MM.1S (cell line): ENCODE measurements at regions not wholly inside any gene's neighbourhood (a gene's known extent, or its start where the extent isn't known, plus 50 kb on each side); places are given as distances from the start of the nearest gene placed in this dataset.

Experiments used
- CTCF ChIP-seq: fragments of 300-600 bp; sonication (generic); IDR thresholded peaks from 2 replicates; pipeline ENCODE4 v1.5.1; 2016; ENCODE audit warnings: antibody characterized with exemption, low read length, mixed read lengths
- EZH2 ChIP-seq: fragments of 300-600 bp; sonication (generic); optimal IDR thresholded peaks from 2 replicates; pipeline ENCODE3; 2017; ENCODE audit warnings: low read depth, mild to moderate bottlenecking, antibody characterized with exemption, low read length, mixed read lengths
- EZH2phosphoT487 ChIP-seq: fragments of 300-600 bp; sonication (generic); IDR thresholded peaks from 2 replicates; pipeline ENCODE4 v1.6.1; 2018; ENCODE audit warnings: antibody characterized with exemption, low read length

DNA sequence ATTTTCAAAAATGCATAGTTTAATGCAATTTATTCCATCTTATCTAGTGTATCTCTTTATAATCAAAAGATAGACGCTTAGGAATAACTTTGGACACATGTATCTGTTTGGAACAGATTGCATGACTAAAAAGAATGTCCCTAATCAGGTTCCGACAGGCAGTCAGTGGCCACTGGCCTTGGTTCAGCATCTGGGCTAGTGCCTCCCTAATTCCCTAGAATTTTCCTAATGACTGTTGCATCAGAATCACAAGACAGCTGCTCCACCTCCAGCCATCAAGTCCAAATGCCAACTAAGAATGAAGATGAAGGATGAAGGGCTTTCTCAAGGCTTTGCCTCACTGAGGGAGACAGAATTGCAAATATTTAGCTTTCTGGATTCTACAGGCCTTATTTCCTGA is 173.8 kb downstream of the EFNB2 start:
- TF ChIP-seq CTCF: no peak
- no peak for TF ChIP-seq EZH2
- TF ChIP-seq EZH2phosphoT487: no peak
